ENCODE measurements at regions not wholly inside any gene's neighbourhood (a gene's known extent, or its start where the extent isn't known, plus 50 kb on each side); places are given as distances from the start of the nearest gene placed in this dataset.
"Not testable (repeated sequence)": the region's sequence is repeated elsewhere in the genome, so short reads cannot be mapped to it uniquely, and the experiment has no call there.

GRCh38 chr3:151675858-151676615 lies 57.7 kb upstream of the AADACL2 start:
- no peak for DNase-seq (ENCODE audit: low spot score)
- intact Hi-C loops (cut with DNase I) = no loop called here

GRCh38 chr3:151673974-151674373 lies 59.8 kb upstream of the AADACL2 start:
- intact Hi-C loops (cut with DNase I) = no loop called here
- DNase-seq (ENCODE audit: low spot score) = no peak

GRCh38 chr3:151667762-151668161 lies 66.0 kb upstream of the AADACL2 start:
- intact Hi-C loops (cut with DNase I) = loop anchor here (10.0 kb wide), 1 partner anchor 167 kb away; no protein-coding TSS in a partner anchor
- DNase-seq (ENCODE audit: low spot score) = not testable (repeated sequence)

GRCh38 chr3:151660885-151661284 lies 72.8 kb upstream of the AADACL2 start:
- intact Hi-C loops (cut with DNase I) = loop anchor here (5.0 to 10.0 kb wide), 2 partner anchors 174 to 219 kb away; no protein-coding TSS in a partner anchor
- no peak for DNase-seq (ENCODE audit: low spot score)

- intact Hi-C loops (cut with DNase I) = no loop called here
- DNase-seq (ENCODE audit: low spot score) = no peak
Observed at GRCh38 chr3:151644986-151645385, 88.7 kb upstream of the AADACL2 start.

GRCh38 chr3:151644020-151644620 lies 89.6 kb upstream of the AADACL2 start:
- no peak for DNase-seq (ENCODE audit: low spot score)
- intact Hi-C loops (cut with DNase I) = no loop called here

- intact Hi-C loops (cut with DNase I) = no loop called here
- no peak for DNase-seq (ENCODE audit: low spot score)
Observed at GRCh38 chr3:151639418-151639740, 94.3 kb upstream of the AADACL2 start.

- intact Hi-C loops (cut with DNase I) = no loop called here
- DNase-seq (ENCODE audit: low spot score) = no peak
Observed at GRCh38 chr3:151638555-151639417, 94.9 kb upstream of the AADACL2 start.

- intact Hi-C loops (cut with DNase I) = no loop called here
- DNase-seq (ENCODE audit: low spot score) = no peak
Observed at GRCh38 chr3:151635905-151636304, 97.8 kb upstream of the AADACL2 start.

- intact Hi-C loops (cut with DNase I) = no loop called here
Observed at GRCh38 chr3:151631946-151632345, 101.8 kb upstream of the AADACL2 start.

GRCh38 chr3:151630938-151631441 lies 102.7 kb upstream of the AADACL2 start:
- intact Hi-C loops (cut with DNase I) = no loop called here
- no peak for DNase-seq (ENCODE audit: low spot score)

More at GRCh38 chr3:151631946-151632345, 101.8 kb upstream of the AADACL2 start:
- DNase-seq (ENCODE audit: low spot score) = no peak

- intact Hi-C loops (cut with DNase I) = no loop called here
Observed at GRCh38 chr3:151630035-151630434, 103.7 kb upstream of the AADACL2 start.

GRCh38 chr3:151625586-151625985 lies 108.1 kb upstream of the AADACL2 start:
- no peak for DNase-seq (ENCODE audit: low spot score)
- intact Hi-C loops (cut with DNase I) = no loop called here

More at GRCh38 chr3:151630035-151630434, 103.7 kb upstream of the AADACL2 start:
- no peak for DNase-seq (ENCODE audit: low spot score)

GRCh38 chr3:151625086-151625485 lies 108.6 kb upstream of the AADACL2 start:
- intact Hi-C loops (cut with DNase I) = no loop called here
- DNase-seq (ENCODE audit: low spot score) = no peak

- intact Hi-C loops (cut with DNase I) = no loop called here
- DNase-seq (ENCODE audit: low spot score) = no peak
Observed at GRCh38 chr3:151620071-151620470, 113.7 kb upstream of the AADACL2 start.

- intact Hi-C loops (cut with DNase I) = no loop called here
- no peak for DNase-seq (ENCODE audit: low spot score)
Observed at GRCh38 chr3:151615464-151615863, 118.3 kb upstream of the AADACL2 start.

- DNase-seq (ENCODE audit: low spot score) = no peak
- intact Hi-C loops (cut with DNase I) = no loop called here
Observed at GRCh38 chr3:151612115-151612514, 121.6 kb upstream of the AADACL2 start.

GRCh38 chr3:151611419-151611818 lies 122.3 kb upstream of the AADACL2 start:
- intact Hi-C loops (cut with DNase I) = no loop called here
- no peak for DNase-seq (ENCODE audit: low spot score)

- intact Hi-C loops (cut with DNase I) = no loop called here
- no peak for DNase-seq (ENCODE audit: low spot score)
Observed at GRCh38 chr3:151609491-151609890, 124.2 kb upstream of the AADACL2 start.

- intact Hi-C loops (cut with DNase I) = no loop called here
- no peak for DNase-seq (ENCODE audit: low spot score)
Observed at GRCh38 chr3:151604891-151605290, 128.8 kb upstream of the AADACL2 start.
